Lower leg skin (tissue), 3 donors: ENCODE measurements at regions not wholly inside any gene's neighbourhood (a gene's known extent, or its start where the extent isn't known, plus 50 kb on each side); places are given as distances from the start of the nearest gene placed in this dataset.
"Not testable (repeated sequence)": the region's sequence is repeated elsewhere in the genome, so short reads cannot be mapped to it uniquely, and the experiment has no call there.

Experiments
- POLR2A ChIP-seq, 2 donors: fragments of 450-650 bp; IDR thresholded peaks; one replicate each; pipeline ENCODE4 v1.6.1; 2016 to 2017; ENCODE audit warnings: antibody characterized with exemption in 2 of 2, mild to moderate bottlenecking in 1 of 2, moderate library complexity in 1 of 2
- TF ChIP-seq, protein P1 (sequence below), 3 donors: fragments of 450-650 bp; IDR thresholded peaks; one replicate each; pipeline ENCODE4 v1.5.1; 2016; ENCODE audit warnings: antibody characterized with exemption in 3 of 3, mild to moderate bottlenecking in 3 of 3, moderate library complexity in 2 of 3

DNA sequence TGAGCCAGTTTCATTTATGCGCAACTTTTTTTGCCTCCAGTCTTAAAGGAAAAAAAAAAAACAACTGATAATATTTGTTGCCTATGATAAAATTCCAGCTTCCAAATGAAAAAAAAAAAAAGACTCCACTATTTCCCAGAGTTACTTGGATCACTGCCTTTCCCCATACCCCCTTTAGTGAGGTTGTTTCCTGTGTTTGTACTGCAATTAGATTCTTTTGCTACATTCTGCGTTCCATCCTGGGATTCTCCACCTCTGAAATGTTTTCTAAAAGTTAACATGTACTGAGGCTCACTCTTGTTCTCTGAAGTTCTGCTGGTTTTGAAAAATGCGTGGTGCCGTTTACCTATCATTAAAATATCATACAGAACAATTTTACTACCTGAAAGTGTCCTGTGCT is 72.0 kb upstream of the NUTM2F start:
- TF ChIP-seq, protein P1, sequence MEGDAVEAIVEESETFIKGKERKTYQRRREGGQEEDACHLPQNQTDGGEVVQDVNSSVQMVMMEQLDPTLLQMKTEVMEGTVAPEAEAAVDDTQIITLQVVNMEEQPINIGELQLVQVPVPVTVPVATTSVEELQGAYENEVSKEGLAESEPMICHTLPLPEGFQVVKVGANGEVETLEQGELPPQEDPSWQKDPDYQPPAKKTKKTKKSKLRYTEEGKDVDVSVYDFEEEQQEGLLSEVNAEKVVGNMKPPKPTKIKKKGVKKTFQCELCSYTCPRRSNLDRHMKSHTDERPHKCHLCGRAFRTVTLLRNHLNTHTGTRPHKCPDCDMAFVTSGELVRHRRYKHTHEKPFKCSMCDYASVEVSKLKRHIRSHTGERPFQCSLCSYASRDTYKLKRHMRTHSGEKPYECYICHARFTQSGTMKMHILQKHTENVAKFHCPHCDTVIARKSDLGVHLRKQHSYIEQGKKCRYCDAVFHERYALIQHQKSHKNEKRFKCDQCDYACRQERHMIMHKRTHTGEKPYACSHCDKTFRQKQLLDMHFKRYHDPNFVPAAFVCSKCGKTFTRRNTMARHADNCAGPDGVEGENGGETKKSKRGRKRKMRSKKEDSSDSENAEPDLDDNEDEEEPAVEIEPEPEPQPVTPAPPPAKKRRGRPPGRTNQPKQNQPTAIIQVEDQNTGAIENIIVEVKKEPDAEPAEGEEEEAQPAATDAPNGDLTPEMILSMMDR (IDR thresholded peaks at IDR 0.05), result not testable (repeated sequence)
- TF ChIP-seq POLR2A (IDR thresholded peaks at IDR 0.05), result not testable (repeated sequence)
